Trophoblast cell (in vitro differentiated cells and primary cell): ENCODE measurements at regions not wholly inside any gene's neighbourhood (a gene's known extent, or its start where the extent isn't known, plus 50 kb on each side); places are given as distances from the start of the nearest gene placed in this dataset.

ENCODE experiments used
- DNase-seq, 2 donors: peaks; one replicate each; pipeline ENCODE4 v3.0.0-alpha.2; 2016
- H2AFZ ChIP-seq: 2 replicates; pipeline ENCODE4 v1.6.1; 2013; ENCODE audit warnings: low read length, moderate library complexity, mild to moderate bottlenecking; ENCODE audit not compliant: insufficient read depth, poor library complexity
- H2AK5ac ChIP-seq: 2 replicates; pipeline ENCODE4 v1.6.1; 2013; ENCODE audit warnings: mild to moderate bottlenecking, low read length
- H2BK120ac ChIP-seq: 2 replicates; pipeline ENCODE4 v1.6.1; 2013; ENCODE audit warnings: low read length, mild to moderate bottlenecking, moderate library complexity; ENCODE audit not compliant: insufficient read depth, poor library complexity
- H2BK12ac ChIP-seq: 2 replicates; pipeline ENCODE4 v1.6.1; 2013; ENCODE audit warnings: mild to moderate bottlenecking, low read length, moderate library complexity
- H2BK5ac ChIP-seq: 2 replicates; pipeline ENCODE4 v1.6.1; 2013; ENCODE audit warnings: low read length, low read depth, moderate library complexity, mild to moderate bottlenecking; ENCODE audit not compliant: poor library complexity
- H3K14ac ChIP-seq: 2 replicates; pipeline ENCODE4 v1.6.1; 2013; ENCODE audit warnings: mild to moderate bottlenecking, low read length
- H3K18ac ChIP-seq: 2 replicates; pipeline ENCODE4 v1.6.1; 2013; ENCODE audit warnings: mild to moderate bottlenecking, low read length
- H3K23ac ChIP-seq: 2 replicates; pipeline ENCODE4 v1.6.1; 2013; ENCODE audit warnings: low read length
- H3K27ac ChIP-seq: 2 replicates; pipeline ENCODE4 v1.5.1; 2013; ENCODE audit warnings: low read depth, mild to moderate bottlenecking, inconsistent platforms, low read length, moderate library complexity
- H3K27me3 ChIP-seq: 2 replicates; pipeline ENCODE4 v1.6.1; 2013; ENCODE audit warnings: inconsistent platforms, mild to moderate bottlenecking, low read length, moderate library complexity; ENCODE audit not compliant: insufficient read depth
- H3K36me3 ChIP-seq, 2 experiments: 1 replicate in 1 of 2; 2 replicates in 1 of 2; pipeline ENCODE4 v1.6.1; 2013; ENCODE audit warnings: low read length in 2 of 2, mild to moderate bottlenecking in 2 of 2, moderate library complexity in 1 of 2; ENCODE audit not compliant: insufficient read depth in 2 of 2, control insufficient read depth in 1 of 2
- H3K4ac ChIP-seq: 2 replicates; pipeline ENCODE4 v1.6.1; 2013; ENCODE audit warnings: low read depth, mild to moderate bottlenecking, low read length, moderate library complexity
- H3K4me1 ChIP-seq, 2 experiments: 1 replicate in 1 of 2; 2 replicates in 1 of 2; pipeline ENCODE4 v1.6.1; 2013; ENCODE audit warnings: low read length in 2 of 2, mild to moderate bottlenecking in 2 of 2, moderate library complexity in 1 of 2; ENCODE audit not compliant: insufficient read depth in 2 of 2, control insufficient read depth in 1 of 2
- H3K4me2 ChIP-seq: 2 replicates; pipeline ENCODE4 v1.6.1; 2013; ENCODE audit warnings: inconsistent platforms, mild to moderate bottlenecking, low read length, moderate library complexity
- H3K4me3 ChIP-seq: 2 replicates; pipeline ENCODE4 v1.5.1; 2013; ENCODE audit warnings: mild to moderate bottlenecking, low read depth, low read length, inconsistent platforms
- H3K79me1 ChIP-seq: one replicate; pipeline ENCODE4 v1.6.1; 2013; ENCODE audit warnings: low read length
- H3K79me2 ChIP-seq: 2 replicates; pipeline ENCODE4 v1.6.1; 2013; ENCODE audit warnings: low read length, mild to moderate bottlenecking; ENCODE audit not compliant: control insufficient read depth, insufficient read depth, poor library complexity
- H3K9ac ChIP-seq: 2 replicates; pipeline ENCODE4 v1.6.1; 2013; ENCODE audit warnings: mild to moderate bottlenecking, low read length
- H3K9me3 ChIP-seq: 2 replicates; pipeline ENCODE4 v1.6.1; 2013; ENCODE audit warnings: low read depth, mild to moderate bottlenecking, control low read depth, inconsistent platforms, low read length; ENCODE audit not compliant: insufficient read depth
- H4K12ac ChIP-seq: 2 replicates; pipeline ENCODE4 v1.6.1; 2013; ENCODE audit warnings: low read depth, mild to moderate bottlenecking, low read length, moderate library complexity
- H4K8ac ChIP-seq: 2 replicates; pipeline ENCODE4 v1.6.1; 2013; ENCODE audit warnings: low read depth, mild to moderate bottlenecking, low read length, moderate library complexity
- H4K91ac ChIP-seq: one replicate; pipeline ENCODE4 v1.6.1; 2013; ENCODE audit warnings: low read depth, mild to moderate bottlenecking, low read length, moderate library complexity
- WGBS: extraction: QIAGEN DNeasy Blood & Tissue Kit; methylation state at CpG from one replicate; pipeline ENCODE4 v1.1.7; 2013; ENCODE audit warnings: missing lambda C conversion rate; ENCODE audit not compliant: insufficient read length, insufficient coverage; ENCODE audit errors: extremely low coverage; 5-methylcytosine and 5-hydroxymethylcytosine counted together

- no peaks in the 10 kb centered on the region for H3K27me3 ChIP-seq
- no peaks in the 10 kb centered on the region for H3K4me1 ChIP-seq
- H3K4me2 ChIP-seq = no peak overlapping the region
- whole genome bisulfite sequencing = no CpG with 5 or more reads among the region's 5 CpGs
- no peak overlapping the region for H2BK12ac ChIP-seq
- H3K36me3 ChIP-seq = no peaks in the 10 kb centered on the region
- no peaks in the 10 kb centered on the region for H3K79me1 ChIP-seq
- DNase-seq = no peak
- H2AFZ ChIP-seq = no peak overlapping the region
- no peak overlapping the region for H3K4me3 ChIP-seq
- no peak overlapping the region for H4K12ac ChIP-seq
- no peak overlapping the region for H2BK120ac ChIP-seq
- no peak overlapping the region for H3K14ac ChIP-seq
- no peak overlapping the region for H2AK5ac ChIP-seq
- no peak overlapping the region for H3K9ac ChIP-seq
- no peak overlapping the region for H4K91ac ChIP-seq
- peaks cover 5% of the 10 kb centered on the region for H3K9me3 ChIP-seq
- no peak overlapping the region for H2BK5ac ChIP-seq
- H3K4ac ChIP-seq = no peak overlapping the region
- H3K27ac ChIP-seq = no peak overlapping the region
- H3K79me2 ChIP-seq = no peaks in the 10 kb centered on the region
- no peak overlapping the region for H3K18ac ChIP-seq
- no peak overlapping the region for H3K23ac ChIP-seq
- H4K8ac ChIP-seq = no peak overlapping the region
Observed at GRCh38 chr5:63175850-63176249, 597.2 kb downstream of the LRRC70 start.

DNA sequence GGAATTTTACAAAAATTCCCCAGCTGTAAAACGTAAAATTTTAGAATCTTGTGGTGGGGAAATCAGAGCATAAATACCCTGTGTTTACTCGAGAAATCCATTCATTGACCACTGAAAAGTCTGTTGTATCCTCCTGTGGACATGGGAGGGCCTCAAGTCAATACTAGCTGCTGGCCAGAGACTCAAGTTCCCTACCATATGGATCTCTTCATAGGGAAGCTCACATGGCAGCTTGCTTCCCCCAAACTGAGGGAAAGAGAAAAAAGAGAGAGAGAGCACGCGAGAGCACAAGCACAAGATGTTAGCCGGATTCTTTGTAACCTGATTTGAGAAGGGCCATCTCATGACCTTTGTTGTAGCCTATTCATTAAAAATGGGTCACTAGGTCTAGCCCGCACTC is 591.9 kb downstream of the LRRC70 start:
- Histone ChIP-seq H3K4ac (no peak overlapping the region), H4K8ac (no peak overlapping the region), H3K4me1 (no peaks in the 10 kb centered on the region), H2BK120ac (no peak overlapping the region), H4K91ac (no peak overlapping the region), H3K4me3 (no peak overlapping the region), H2BK5ac (no peak overlapping the region), H2AFZ (no peak overlapping the region), H3K79me1 (no peaks in the 10 kb centered on the region), H2BK12ac (no peak overlapping the region), H4K12ac (no peak overlapping the region), H3K79me2 (no peaks in the 10 kb centered on the region), H2AK5ac (no peak overlapping the region), H3K9me3 (no peaks in the 10 kb centered on the region), H3K18ac (no peak overlapping the region), H3K4me2 (no peak overlapping the region), H3K23ac (no peak overlapping the region), H3K27me3 (no peaks in the 10 kb centered on the region), H3K36me3 (no peaks in the 10 kb centered on the region), H3K14ac (no peak overlapping the region), H3K9ac (no peak overlapping the region), H3K27ac (no peak overlapping the region)
- no peak for DNase-seq
- no CpG with 5 or more reads among the region's 6 CpGs for WGBS

DNA sequence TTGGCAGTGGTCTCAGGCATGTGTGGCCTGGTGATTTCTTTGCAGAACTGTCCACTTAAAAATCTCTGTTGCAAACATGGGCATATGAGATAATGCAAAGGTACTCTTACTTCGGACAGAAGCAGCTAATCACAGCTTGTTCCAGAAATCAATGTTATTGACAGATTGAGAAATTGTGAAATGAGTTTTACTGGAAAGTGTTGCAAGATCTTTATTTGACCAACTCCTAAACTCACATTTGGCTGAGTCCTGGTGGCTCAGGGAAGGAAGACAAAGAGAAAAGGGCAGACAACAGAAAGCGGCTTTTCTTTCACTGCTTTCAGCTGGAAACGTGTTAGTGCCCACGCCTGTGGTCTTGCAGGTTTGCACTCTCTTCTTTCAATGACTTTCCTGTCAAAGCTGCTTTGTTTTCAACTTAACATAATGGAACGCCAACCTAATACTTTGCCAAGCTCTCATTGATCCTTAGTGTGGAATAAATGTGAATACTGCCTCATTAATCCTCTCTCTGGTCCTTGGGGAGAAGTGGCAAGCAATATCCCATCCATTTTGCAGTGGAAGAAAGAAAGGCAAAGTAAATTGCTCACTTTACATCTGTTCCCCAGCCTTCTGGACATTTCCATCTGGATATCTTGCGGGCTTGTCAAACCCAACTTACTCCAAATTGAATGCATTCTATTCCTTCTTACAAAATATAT is 586.4 kb downstream of the LRRC70 start:
- Histone ChIP-seq H2BK120ac (no peak overlapping the region), H2AFZ (no peak overlapping the region), H3K18ac (no peak overlapping the region), H3K4me3 (no peak overlapping the region), H3K14ac (no peak overlapping the region), H3K4me1 (no peaks in the 10 kb centered on the region), H3K9me3 (no peaks in the 10 kb centered on the region), H3K23ac (no peak overlapping the region), H3K79me2 (no peaks in the 10 kb centered on the region), H2AK5ac (no peak overlapping the region), H3K27me3 (no peaks in the 10 kb centered on the region), H3K79me1 (no peaks in the 10 kb centered on the region), H2BK5ac (peak overlapping the region; percentile 13), H3K4me2 (no peak overlapping the region), H3K27ac (no peak overlapping the region), H3K9ac (no peak overlapping the region), H4K12ac (no peak overlapping the region), H4K91ac (no peak overlapping the region), H3K36me3 (no peaks in the 10 kb centered on the region), H2BK12ac (no peak overlapping the region), H4K8ac (no peak overlapping the region), H3K4ac (no peak overlapping the region)
- no peak for DNase-seq
- no CpG with 5 or more reads among the region's 6 CpGs for WGBS

GRCh38 chr5:63164339-63164738 is 585.7 kb downstream of the LRRC70 start:
- H3K4ac ChIP-seq = no peak overlapping the region
- no peak overlapping the region for H4K8ac ChIP-seq
- no peak overlapping the region for H2BK5ac ChIP-seq
- H3K36me3 ChIP-seq = no peaks in the 10 kb centered on the region
- no peak overlapping the region for H3K27ac ChIP-seq
- H2AFZ ChIP-seq = no peak overlapping the region
- H4K91ac ChIP-seq = no peak overlapping the region
- no peak overlapping the region for H3K4me3 ChIP-seq
- no peaks in the 10 kb centered on the region for H3K9me3 ChIP-seq
- H3K79me1 ChIP-seq = no peaks in the 10 kb centered on the region
- WGBS = no CpG with 5 or more reads among the region's 2 CpGs
- H3K18ac ChIP-seq = no peak overlapping the region
- no peak for DNase-seq
- no peak overlapping the region for H3K4me2 ChIP-seq
- H3K9ac ChIP-seq = no peak overlapping the region
- no peak overlapping the region for H3K14ac ChIP-seq
- no peaks in the 10 kb centered on the region for H3K4me1 ChIP-seq
- H4K12ac ChIP-seq = no peak overlapping the region
- H3K79me2 ChIP-seq = no peaks in the 10 kb centered on the region
- H2AK5ac ChIP-seq = no peak overlapping the region
- no peak overlapping the region for H2BK12ac ChIP-seq
- no peaks in the 10 kb centered on the region for H3K27me3 ChIP-seq
- H3K23ac ChIP-seq = no peak overlapping the region
- no peak overlapping the region for H2BK120ac ChIP-seq
